GM20000 (cell line): ENCODE measurements at regions not wholly inside any gene's neighbourhood (a gene's known extent, or its start where the extent isn't known, plus 50 kb on each side); places are given as distances from the start of the nearest gene placed in this dataset.

Source experiments
- DNase-seq: peaks from one replicate; pipeline ENCODE4 v3.0.0; 2012; ENCODE audit warnings: low spot score
- TF ChIP-seq, protein P1 (sequence below): IDR thresholded peaks from 2 replicates; pipeline ENCODE4 v1.5.1; 2012; ENCODE audit warnings: mild to moderate bottlenecking, control low read depth; ENCODE audit errors: extremely low read depth, missing control alignments

DNA sequence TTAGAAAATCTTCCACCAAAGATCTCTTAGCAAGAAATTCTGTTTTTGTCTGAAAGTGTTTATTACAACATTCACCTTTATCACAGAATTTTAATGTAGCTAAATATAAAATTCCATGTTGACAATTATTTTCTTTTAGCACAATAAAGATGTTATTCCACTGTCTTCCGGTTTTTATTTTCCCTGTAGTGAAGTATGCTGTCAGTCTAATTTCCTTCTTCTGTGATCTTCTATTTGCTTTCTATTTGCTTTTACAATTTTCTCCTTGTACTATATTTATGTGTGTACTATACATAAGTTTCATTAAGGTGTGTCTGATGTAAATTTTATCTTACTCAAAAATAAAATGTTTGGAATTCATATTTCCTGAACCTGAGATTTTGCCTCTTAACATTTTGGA lies 117.5 kb upstream of the PPP2R3A start:
- TF ChIP-seq, protein P1, sequence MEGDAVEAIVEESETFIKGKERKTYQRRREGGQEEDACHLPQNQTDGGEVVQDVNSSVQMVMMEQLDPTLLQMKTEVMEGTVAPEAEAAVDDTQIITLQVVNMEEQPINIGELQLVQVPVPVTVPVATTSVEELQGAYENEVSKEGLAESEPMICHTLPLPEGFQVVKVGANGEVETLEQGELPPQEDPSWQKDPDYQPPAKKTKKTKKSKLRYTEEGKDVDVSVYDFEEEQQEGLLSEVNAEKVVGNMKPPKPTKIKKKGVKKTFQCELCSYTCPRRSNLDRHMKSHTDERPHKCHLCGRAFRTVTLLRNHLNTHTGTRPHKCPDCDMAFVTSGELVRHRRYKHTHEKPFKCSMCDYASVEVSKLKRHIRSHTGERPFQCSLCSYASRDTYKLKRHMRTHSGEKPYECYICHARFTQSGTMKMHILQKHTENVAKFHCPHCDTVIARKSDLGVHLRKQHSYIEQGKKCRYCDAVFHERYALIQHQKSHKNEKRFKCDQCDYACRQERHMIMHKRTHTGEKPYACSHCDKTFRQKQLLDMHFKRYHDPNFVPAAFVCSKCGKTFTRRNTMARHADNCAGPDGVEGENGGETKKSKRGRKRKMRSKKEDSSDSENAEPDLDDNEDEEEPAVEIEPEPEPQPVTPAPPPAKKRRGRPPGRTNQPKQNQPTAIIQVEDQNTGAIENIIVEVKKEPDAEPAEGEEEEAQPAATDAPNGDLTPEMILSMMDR = no peak
- no peak for DNase-seq

DNA sequence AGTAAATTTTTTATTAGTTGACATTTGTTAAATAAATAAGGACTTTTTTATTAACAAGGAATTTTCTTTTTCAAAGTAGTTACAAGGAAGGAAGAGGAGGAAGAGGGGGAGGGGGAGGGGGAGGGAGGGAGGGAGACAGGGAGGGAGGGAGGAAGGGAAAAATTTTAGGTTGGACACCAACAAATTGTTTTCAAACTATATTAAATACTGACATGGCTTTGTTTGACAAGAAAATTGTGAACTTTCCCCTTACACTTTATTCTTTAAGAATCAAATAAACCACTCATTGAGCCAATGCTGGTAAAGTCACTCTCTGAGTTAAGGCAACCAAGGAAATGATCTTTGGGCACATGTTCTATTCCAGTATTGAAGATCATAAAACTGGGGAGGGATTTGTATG lies 115.7 kb upstream of the PPP2R3A start:
- DNase-seq = no peak
- TF ChIP-seq, protein P1 = no peak

DNA sequence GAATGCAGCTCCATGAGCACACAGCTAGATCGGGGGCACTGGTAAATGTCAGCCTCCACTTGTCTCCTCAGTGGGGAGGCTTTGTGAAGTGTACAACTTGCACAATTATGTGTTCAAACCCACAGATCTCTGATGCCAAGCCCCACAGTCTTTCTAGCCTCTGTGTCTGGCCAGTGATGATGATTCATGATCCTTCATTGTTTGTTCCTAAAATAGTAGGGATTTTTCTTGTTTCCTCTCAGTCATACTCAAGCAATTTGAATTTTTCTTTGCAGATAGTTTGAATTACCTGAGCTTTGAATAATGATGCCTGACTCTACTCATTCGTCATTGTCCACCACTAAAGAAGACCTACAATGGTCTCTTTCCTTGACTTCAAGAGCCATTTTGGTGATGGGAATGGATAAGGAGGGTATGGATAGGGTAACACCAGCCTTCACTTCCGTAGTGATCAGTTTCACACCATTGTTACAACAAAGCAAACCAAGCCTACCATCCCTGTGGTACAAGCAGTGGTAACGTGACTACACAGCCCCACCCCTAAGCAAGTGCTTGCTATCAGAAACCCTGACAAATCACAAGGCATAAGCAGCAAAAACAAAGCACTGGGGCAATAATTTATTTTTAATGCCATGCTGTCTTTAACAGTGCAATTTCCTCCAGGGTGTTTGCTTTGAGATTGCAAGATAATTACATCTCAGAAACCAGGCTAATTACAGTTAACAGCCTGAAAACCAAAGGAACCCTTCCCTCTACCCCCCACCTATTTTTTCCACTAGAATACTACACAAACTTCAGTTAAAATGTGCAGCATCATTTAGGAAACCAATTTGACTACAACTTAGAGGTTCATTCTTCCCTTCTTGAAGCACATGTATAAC lies 114.1 kb upstream of the PPP2R3A start:
- TF ChIP-seq, protein P1 = no peak
- DNase-seq = no peak

DNA sequence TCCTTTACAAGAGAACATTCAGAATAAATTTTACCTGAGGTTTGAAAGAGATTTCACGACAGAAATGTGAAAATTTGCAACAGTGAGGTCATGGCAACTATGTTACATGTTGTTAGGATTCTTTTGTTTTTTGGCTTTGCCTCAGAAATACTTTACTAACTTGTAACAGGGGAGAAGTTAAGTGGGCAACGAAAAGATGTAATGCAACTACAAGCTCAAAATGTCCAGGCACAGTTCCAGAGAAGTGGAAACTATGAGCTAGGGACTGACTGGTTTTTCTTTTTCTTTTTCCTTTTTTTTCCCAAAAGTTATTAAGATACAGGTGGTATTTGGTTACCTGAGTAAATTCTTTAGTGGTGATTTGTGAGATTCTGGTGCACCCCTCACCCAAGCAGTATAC lies 111.5 kb upstream of the PPP2R3A start:
- no peak for DNase-seq
- TF ChIP-seq, protein P1 = no peak

DNA sequence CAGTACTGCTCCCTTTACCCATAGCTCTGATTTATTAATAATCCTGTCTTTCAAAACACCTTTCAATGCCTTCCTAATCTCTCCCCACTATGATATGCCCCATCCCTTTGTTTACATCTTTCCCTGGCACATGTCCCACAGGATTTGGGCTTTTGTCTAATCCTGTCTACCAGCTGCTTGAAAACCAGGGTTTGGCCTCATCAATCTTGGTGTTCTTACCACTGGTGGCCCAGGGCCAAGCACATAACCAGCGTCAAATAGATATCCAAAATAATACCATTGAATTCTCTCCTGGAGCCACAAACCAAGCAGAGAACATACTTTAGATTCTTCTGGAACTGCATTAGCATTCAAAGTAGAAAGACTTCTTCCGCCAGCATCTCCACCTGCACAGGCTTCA lies 104.8 kb upstream of the PPP2R3A start:
- TF ChIP-seq, protein P1 = no peak

DNA sequence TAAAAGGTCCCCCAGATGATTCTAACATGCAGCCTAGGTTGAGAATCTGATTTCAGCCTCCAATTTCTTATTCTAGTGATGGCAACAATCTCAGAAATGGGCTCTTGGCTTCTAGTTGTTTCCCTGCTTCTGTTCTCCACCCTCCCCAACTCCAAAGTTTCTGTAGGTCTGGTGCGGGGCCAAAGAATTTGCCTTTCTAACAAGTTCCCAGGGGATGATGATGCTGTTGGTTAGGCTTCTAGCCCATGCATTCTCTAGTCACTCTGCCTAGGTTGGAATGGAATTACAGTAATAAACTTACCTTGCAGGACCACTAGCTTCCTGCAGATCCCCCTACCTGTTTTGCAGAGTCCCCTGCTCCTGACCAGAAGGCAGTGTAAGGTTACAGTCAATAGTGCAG lies 103.2 kb upstream of the PPP2R3A start:
- TF ChIP-seq, protein P1 = no peak
- DNase-seq = no peak

More for the DNA sequence above, 104.8 kb upstream of the PPP2R3A start:
- DNase-seq = no peak

DNA sequence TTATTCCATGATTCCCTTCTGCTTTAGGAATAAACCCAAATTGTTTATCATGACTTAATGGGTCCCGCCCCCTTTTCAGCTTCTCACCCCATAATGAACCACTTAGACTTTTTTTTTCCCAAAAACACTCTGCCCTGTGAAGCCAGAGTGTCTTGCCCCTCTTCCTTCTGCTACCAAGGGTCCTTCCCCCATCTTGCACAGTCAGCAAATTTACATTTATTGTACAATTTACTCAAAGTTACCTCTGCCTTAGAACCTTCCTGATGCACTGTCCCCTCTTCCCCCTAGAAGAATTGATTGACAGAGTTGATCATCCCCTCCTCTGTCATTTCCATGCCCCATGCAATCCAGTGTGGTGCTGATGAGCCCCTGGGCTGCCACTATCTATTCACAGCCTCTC lies 101.5 kb upstream of the PPP2R3A start:
- DNase-seq = no peak
- TF ChIP-seq, protein P1 = no peak
